ENCODE measurements at regions not wholly inside any gene's neighbourhood (a gene's known extent, or its start where the extent isn't known, plus 50 kb on each side); places are given as distances from the start of the nearest gene placed in this dataset.
"Not testable (repeated sequence)": the region's sequence is repeated elsewhere in the genome, so short reads cannot be mapped to it uniquely, and the experiment has no call there.

DNA sequence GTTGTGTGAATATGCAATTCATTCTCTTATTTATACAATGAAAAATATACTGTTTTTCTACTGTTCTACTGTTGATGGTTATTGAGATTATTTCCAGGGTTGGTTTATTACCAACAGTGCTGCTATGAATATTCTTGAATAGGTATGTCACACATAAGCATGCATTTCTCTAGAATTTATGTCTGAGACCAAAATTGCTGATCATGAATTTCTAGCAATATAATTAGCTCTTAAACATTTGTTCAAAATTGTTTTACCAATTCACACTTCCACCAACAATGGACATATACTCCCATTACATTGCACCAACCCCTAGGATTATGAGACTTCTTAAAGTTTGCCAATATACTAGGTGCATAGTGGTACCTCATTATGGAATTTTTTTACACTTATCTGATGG lies 164.1 kb upstream of the KCNQ5 start:
- intact Hi-C loops (cut with micrococcal nuclease): no loop called here
- no peak for DNase-seq
- no peaks in the 10 kb centered on the region for H3K36me3 Mint-ChIP-seq
- peaks cover 5% of the 10 kb centered on the region for H3K27me3 Mint-ChIP-seq
- no peak overlapping the region for H3K27ac Mint-ChIP-seq
- H3K9me3 Mint-ChIP-seq: no peaks in the 10 kb centered on the region
- no peaks in the 10 kb centered on the region for H3K4me1 Mint-ChIP-seq (ENCODE audit: low read depth)
- ChIA-PET POLR2A (no interaction called here), CTCF (no interaction called here)
- no peak overlapping the region for H3K4me3 Mint-ChIP-seq

DNA sequence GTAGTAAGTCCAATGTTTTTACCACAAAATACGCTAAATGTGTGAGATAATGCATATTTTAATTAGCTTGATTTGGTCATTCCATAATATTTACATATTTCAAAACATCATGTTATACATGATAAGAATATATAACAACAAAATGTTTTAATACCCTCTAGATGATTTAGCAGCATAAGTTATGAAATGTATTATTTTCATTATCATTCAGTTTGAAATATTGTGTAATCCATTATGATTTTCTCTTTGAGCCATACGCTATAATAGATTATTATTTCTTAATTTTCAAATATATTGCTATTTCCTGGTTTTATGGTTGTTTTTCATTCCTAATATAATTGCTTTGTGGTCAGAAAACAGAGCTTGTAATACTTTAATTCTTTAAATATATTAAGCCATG lies 163.3 kb upstream of the KCNQ5 start:
- ChIA-PET POLR2A (no interaction called here), CTCF (no interaction called here)
- intact Hi-C loops (cut with micrococcal nuclease): no loop called here
- Mint-ChIP-seq H3K4me3 (no peak overlapping the region), H3K36me3 (no peaks in the 10 kb centered on the region), H3K4me1 (ENCODE audit: low read depth) (no peaks in the 10 kb centered on the region), H3K9me3 (no peaks in the 10 kb centered on the region), H3K27ac (no peak overlapping the region), H3K27me3 (peaks cover 4% of the 10 kb centered on the region)
- DNase-seq: no peak

DNA sequence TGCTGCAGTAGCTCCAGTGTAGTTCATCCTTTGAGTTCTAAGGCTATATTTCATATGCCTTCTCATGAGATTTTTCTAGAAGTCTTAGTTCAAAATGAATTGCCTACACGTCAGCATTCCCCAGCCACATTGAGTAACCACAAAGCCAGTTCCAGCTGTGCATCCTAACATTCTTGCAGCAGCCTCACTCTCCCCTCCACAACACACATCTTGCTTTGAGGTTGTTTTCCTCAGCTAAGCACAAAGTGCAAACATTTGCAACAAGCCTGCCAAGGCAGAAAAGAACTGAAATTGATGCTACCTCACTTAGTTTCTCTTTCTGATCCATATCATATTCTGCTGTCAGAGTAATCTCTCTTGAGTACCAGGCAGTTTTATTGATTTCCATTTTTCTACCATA lies 160.7 kb upstream of the KCNQ5 start:
- Mint-ChIP-seq H3K4me3 (no peak overlapping the region), H3K27ac (no peak overlapping the region), H3K36me3 (no peaks in the 10 kb centered on the region), H3K4me1 (ENCODE audit: low read depth) (no peaks in the 10 kb centered on the region), H3K27me3 (peaks cover 4% of the 10 kb centered on the region), H3K9me3 (no peaks in the 10 kb centered on the region)
- ChIA-PET CTCF (no interaction called here), POLR2A (no interaction called here)
- intact Hi-C loops (cut with micrococcal nuclease): no loop called here
- DNase-seq: no peak

DNA sequence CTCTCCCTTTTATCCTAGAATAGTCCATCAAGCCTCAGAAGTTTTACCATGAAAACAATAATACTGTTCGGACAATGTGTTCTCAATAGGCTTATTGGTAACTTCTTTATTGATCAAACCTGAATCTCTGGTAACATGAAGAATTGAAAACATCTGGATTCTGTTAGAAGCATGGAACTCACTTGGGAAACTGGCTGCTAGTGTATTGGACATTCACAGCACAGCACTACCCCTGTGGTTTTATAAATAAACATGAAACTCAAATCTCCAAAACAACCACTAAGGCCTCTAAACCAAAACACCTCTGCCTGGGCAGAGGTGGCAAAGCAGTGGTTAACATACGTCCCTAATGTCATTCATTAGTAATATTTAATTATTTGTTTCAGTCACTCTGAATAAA lies 157.6 kb upstream of the KCNQ5 start:
- H3K4me1 Mint-ChIP-seq (ENCODE audit: low read depth): no peaks in the 10 kb centered on the region
- ChIA-PET CTCF (no interaction called here), POLR2A (no interaction called here)
- H3K36me3 Mint-ChIP-seq: no peaks in the 10 kb centered on the region
- DNase-seq: no peak
- no peaks in the 10 kb centered on the region for H3K9me3 Mint-ChIP-seq
- intact Hi-C loops (cut with micrococcal nuclease): no loop called here
- H3K4me3 Mint-ChIP-seq: no peak overlapping the region
- H3K27ac Mint-ChIP-seq: no peak overlapping the region
- H3K27me3 Mint-ChIP-seq: peaks cover 8% of the 10 kb centered on the region

DNA sequence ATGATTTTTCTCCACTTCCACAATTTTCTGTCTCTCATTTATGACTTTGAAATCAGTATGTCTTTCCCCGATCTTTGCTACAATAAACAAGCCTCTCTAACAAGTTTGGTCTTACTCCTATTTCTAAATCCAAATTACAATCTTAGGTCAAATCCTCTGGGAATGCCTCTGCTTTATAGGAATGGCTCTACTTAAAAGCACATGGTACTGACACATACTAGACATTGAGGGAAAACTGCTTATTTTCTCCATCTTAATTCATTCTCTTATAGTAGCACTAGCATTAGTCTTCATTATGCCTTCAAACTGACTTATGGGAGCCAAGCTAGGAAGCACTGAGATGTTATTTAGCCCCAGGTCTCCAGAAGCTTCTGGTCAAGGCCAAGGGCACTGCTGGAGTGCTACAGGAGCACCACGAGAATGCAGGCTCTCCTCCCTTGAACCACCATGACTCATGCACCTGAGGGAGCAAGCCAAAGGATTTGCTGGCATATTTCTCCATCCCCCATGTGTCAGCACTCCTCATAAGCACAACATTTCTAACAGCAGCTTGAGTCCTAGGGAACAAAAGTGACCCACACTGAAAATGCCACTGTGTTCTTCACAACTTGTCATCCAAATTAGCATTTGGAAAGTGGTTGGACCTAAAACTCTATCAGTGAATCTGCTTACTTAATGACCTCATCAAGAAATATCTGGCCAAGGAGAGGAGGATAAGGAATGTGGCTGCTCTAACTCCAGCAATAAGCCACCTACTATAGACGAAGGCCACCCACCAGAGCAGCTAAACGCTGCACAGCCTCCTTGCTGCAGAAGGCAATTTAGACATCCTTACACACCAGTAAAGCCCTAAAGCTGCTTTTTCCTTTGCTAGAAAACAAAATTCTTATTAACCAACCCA lies 156.8 kb upstream of the KCNQ5 start:
- Mint-ChIP-seq H3K36me3 (no peaks in the 10 kb centered on the region), H3K27ac (no peak overlapping the region), H3K4me1 (ENCODE audit: low read depth) (no peaks in the 10 kb centered on the region), H3K9me3 (no peaks in the 10 kb centered on the region), H3K4me3 (no peak overlapping the region), H3K27me3 (peaks cover 11% of the 10 kb centered on the region)
- intact Hi-C loops (cut with micrococcal nuclease): no loop called here
- no peak for DNase-seq
- POLR2A ChIA-PET: no interaction called here
- CTCF ChIA-PET: no interaction called here

DNA sequence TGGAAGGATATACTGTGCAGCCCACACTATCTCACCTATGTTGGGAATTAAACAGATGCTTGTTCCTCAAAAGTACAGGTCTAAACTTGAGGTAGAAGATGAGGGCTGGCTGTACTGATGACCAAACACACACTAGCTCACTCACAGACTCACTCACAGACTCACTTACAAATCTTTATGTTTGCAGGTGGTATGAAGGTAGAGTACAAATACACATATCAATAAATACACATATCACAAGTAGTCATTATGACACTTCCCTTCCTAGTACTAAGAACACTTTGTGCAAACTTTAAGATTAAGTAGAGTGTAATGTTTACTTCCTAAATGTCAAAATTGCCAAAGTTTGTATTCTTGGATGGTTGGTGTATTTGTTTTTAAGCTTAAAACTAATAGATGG lies 155.4 kb upstream of the KCNQ5 start:
- H3K27ac Mint-ChIP-seq: no peak overlapping the region
- CTCF ChIA-PET: no interaction called here
- no peaks in the 10 kb centered on the region for H3K36me3 Mint-ChIP-seq
- H3K9me3 Mint-ChIP-seq: no peaks in the 10 kb centered on the region
- no peak for DNase-seq
- intact Hi-C loops (cut with micrococcal nuclease): no loop called here
- H3K4me1 Mint-ChIP-seq (ENCODE audit: low read depth): no peaks in the 10 kb centered on the region
- H3K27me3 Mint-ChIP-seq: peaks cover 11% of the 10 kb centered on the region
- POLR2A ChIA-PET: no interaction called here
- H3K4me3 Mint-ChIP-seq: no peak overlapping the region

DNA sequence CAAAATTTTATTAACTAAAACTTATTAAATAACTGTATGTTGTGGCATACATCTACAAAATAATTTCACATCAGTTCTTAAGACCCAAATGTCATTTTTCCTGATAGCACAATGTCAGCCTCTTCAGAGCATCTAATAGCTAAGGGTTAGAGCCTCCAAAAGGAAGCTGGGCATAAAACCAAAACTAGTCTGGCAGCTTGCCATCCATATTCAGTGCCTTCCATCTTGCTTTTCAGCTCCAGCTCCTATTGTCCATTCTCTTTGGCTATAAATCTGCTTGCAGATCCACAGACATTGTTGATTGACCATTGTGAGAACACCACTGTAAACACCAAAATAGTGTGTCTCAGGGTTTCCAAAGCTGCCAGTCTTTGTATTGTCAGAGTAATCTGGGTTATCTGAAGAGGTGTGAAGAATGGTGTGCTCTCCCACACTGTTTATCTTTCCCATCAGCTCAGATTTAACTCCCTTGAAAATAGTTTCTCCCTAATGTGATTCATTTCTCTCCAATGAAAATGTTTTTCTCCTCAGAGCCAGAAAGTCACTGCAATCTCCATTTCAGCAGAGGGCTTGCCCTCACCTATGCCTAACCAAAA lies 154.8 kb upstream of the KCNQ5 start:
- H3K36me3 Mint-ChIP-seq: no peaks in the 10 kb centered on the region
- no peak for DNase-seq
- intact Hi-C loops (cut with micrococcal nuclease): no loop called here
- no peaks in the 10 kb centered on the region for H3K4me1 Mint-ChIP-seq (ENCODE audit: low read depth)
- ChIA-PET CTCF (no interaction called here), POLR2A (no interaction called here)
- no peaks in the 10 kb centered on the region for H3K9me3 Mint-ChIP-seq
- peaks cover 11% of the 10 kb centered on the region for H3K27me3 Mint-ChIP-seq
- no peak overlapping the region for H3K4me3 Mint-ChIP-seq
- no peak overlapping the region for H3K27ac Mint-ChIP-seq

DNA sequence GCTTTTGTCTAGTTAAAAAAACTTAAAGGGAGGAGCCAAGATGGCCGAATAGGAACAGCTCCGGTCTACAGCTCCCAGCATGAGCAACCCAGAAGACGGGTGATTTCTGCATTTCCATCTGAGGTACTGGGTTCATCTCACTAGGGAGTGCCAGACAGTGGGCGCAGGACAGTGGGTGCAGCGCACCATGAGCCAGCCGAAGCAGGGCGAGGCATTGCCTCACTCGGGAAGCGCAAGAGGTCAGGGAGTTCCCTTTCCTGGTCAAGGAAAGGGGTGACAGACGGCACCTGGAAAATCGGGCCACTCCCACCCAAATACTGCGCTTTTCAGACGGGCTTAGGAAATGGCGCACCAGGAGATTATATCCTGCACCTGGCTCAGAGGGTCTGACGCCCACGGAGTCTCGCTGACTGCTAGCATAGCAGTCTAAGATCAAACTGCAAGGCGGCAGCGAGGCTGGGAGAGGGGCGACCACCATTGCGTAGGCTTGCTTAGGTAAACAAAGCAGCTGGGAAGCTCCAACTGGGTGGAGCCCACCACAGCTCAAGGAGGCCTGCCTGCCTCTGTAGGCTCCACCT lies 152.4 kb upstream of the KCNQ5 start:
- CTCF ChIA-PET: interaction anchor here (0.6 kb wide), 1 partner anchor 20 kb away, joined by 3 read pairs; no protein-coding TSS in a partner anchor
- H3K27me3 Mint-ChIP-seq; H3K27ac Mint-ChIP-seq; POLR2A ChIA-PET; H3K4me1 Mint-ChIP-seq (ENCODE audit: low read depth); intact Hi-C loops (cut with micrococcal nuclease); H3K36me3 Mint-ChIP-seq; H3K4me3 Mint-ChIP-seq; H3K9me3 Mint-ChIP-seq; DNase-seq: not testable (repeated sequence)

DNA sequence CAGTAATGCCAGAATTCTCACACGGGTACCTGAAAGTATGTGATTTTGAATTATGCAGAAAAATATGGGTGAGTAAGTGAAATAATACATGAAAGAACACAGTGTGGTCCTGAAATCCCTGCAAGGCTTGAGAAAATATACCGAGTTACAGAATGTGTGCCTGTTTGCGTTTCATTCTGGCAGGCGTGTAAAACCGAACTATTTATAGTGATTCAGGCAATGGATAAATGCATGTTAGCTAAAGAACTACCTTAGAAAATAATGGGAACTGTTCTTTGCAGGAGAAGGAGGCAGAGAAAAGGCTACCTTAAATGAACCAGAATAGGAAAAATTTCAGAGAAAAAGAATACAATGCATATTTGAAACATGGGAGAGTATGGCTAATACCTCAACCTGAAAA lies 145.8 kb upstream of the KCNQ5 start:
- ChIA-PET CTCF (no interaction called here), POLR2A (no interaction called here)
- H3K9me3 Mint-ChIP-seq: no peaks in the 10 kb centered on the region

DNA sequence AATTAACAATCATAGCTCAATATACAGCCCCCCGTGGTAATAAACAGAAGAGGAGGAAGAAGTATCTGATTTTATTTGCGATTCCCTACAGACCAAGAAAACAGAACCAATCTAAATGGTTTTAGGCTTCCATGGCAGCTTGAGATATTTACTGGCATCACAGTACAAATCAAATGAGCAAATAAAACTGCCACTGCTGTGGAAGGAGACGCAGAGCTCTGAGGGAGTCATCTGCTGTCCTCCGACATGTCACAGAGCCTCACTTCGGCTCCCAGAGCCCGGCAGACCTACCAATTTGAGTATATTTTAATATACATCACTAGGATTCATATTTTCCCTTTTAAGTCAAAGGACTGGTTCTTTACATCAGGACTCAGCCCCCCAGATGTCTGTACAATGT lies 145.2 kb upstream of the KCNQ5 start:
- DNase-seq: no peak
- Mint-ChIP-seq H3K9me3 (no peaks in the 10 kb centered on the region), H3K27me3 (no peaks in the 10 kb centered on the region), H3K27ac (no peak overlapping the region), H3K36me3 (no peaks in the 10 kb centered on the region), H3K4me1 (ENCODE audit: low read depth) (no peaks in the 10 kb centered on the region), H3K4me3 (no peak overlapping the region)
- POLR2A ChIA-PET: no interaction called here
- intact Hi-C loops (cut with micrococcal nuclease): no loop called here
- CTCF ChIA-PET: no interaction called here

More for the DNA sequence above, 145.8 kb upstream of the KCNQ5 start:
- Mint-ChIP-seq H3K4me3 (no peak overlapping the region), H3K36me3 (no peaks in the 10 kb centered on the region), H3K4me1 (ENCODE audit: low read depth) (no peaks in the 10 kb centered on the region), H3K27me3 (no peaks in the 10 kb centered on the region), H3K27ac (no peak overlapping the region)
- intact Hi-C loops (cut with micrococcal nuclease): no loop called here
- no peak for DNase-seq

DNA sequence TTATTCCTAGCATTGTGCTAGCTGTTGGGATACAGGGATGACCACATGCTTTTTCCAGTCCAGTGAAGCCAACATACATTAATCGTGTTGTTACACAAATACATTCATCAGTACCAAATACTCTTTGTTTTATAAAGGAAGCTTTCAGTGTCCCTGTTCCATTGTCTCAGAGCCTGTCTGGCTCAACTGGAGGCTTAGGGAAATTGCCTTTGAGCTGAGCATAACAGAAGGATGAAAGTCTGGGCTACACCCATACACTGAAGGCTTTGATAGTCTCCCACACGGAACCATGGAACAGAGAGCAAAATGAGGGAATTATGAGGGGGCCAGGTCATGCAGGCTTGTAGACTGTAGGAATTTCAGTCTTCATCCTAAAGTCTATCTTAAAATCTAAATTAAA lies 126.4 kb upstream of the KCNQ5 start:
- intact Hi-C loops (cut with micrococcal nuclease): no loop called here
- H3K9me3 Mint-ChIP-seq: no peaks in the 10 kb centered on the region
- H3K27me3 Mint-ChIP-seq: peaks cover 10% of the 10 kb centered on the region
- H3K4me1 Mint-ChIP-seq (ENCODE audit: low read depth): no peaks in the 10 kb centered on the region
- POLR2A ChIA-PET: no interaction called here
- CTCF ChIA-PET: interaction anchor here (0.9 kb wide), 1 partner anchor 10 kb away, joined by 3 read pairs; no protein-coding TSS in a partner anchor
- DNase-seq: no peak
- no peak overlapping the region for H3K27ac Mint-ChIP-seq
- H3K4me3 Mint-ChIP-seq: no peak overlapping the region
- no peaks in the 10 kb centered on the region for H3K36me3 Mint-ChIP-seq

DNA sequence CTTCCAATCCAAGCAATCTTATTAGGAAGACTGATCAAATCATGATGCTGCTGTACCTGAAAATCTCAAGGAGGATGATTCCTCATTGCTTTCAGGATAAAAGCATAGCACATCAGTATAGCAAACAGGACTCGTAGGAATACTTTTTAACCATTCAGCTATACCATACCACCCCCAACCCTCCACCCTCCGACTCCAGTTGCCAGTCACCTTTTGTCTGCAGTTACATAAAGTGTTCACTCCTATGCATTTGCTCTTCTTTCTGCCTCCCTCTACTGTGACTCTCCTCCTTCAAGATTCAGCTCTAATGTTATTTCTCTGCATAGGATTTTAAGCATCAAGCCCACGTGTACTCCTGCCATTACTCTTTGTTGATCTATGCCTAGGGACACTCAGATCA lies 124.7 kb upstream of the KCNQ5 start:
- CTCF ChIA-PET: no interaction called here
- Mint-ChIP-seq H3K36me3 (no peaks in the 10 kb centered on the region), H3K4me3 (no peak overlapping the region), H3K4me1 (ENCODE audit: low read depth) (no peaks in the 10 kb centered on the region), H3K9me3 (no peaks in the 10 kb centered on the region), H3K27ac (no peak overlapping the region), H3K27me3 (peaks cover 8% of the 10 kb centered on the region)
- DNase-seq: no peak
- intact Hi-C loops (cut with micrococcal nuclease): no loop called here
- POLR2A ChIA-PET: no interaction called here

DNA sequence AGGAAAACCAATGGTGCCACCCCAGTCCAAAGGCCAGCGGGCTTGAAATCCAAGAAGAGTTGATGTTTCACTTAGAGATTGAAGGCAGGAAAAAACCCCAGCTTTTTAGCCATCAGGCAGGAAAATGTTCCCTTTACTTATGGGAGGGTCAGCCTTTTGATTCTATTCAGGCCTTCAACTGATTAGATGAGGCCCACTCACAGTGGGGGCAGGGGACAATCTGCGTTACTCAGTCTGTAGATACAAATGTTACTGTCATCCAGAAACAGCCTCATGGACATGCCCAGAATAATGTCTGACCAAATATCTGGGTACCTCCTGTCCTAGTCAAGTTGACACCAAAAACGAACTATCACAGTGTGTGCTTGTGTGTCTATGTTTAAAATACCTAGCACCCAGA lies 121.2 kb upstream of the KCNQ5 start:
- POLR2A ChIA-PET: no interaction called here
- DNase-seq: no peak
- Mint-ChIP-seq H3K27me3 (peaks cover 5% of the 10 kb centered on the region), H3K27ac (no peak overlapping the region), H3K9me3 (no peaks in the 10 kb centered on the region), H3K36me3 (no peaks in the 10 kb centered on the region), H3K4me1 (ENCODE audit: low read depth) (no peaks in the 10 kb centered on the region), H3K4me3 (no peak overlapping the region)
- intact Hi-C loops (cut with micrococcal nuclease): no loop called here
- CTCF ChIA-PET: no interaction called here
